ENCODE measurements at regions not wholly inside any gene's neighbourhood (a gene's known extent, or its start where the extent isn't known, plus 50 kb on each side); places are given as distances from the start of the nearest gene placed in this dataset.

DNA sequence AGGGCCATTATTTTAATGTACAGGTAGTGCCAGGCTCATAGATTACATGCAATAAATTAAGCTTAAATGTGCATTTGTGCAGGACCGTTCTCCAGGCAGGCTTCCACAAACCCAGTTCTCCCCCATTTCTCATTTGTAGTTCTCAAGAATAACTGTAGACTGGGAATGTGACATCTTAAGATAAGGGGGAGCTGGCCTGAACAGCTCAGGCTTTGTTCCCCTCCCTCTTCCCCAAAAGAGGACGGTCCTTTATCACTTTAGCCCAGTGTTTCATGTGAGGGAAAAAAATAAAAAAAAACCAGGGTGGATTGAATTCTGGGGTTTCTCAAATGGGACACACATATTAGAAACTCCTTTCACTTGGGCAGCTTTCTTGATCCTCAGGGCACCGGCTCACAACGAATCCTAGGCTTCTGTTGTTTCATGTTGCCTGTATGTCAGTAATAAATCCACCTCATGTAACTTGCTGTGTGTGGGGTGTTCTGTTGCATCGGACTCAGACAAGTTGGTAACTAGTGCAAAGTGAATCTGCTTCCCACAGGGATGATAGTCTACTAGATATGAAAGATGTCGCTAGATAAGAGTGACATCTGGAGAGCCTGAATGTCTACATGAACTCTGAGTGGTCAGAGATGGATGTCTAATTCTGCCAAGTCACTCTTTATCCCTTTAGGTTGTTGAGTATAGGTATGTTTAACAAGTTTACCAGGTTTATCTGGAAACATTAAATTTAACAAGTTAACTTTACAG, 2030.6 kb upstream of the NUDT12 start:
- Histone ChIP-seq H3K9ac (ENCODE audit: low read length in 3 of 3) (no peak overlapping the region), H3K27me3 (ENCODE audit: control insufficient read depth, insufficient read depth, low read length) (no peaks in the 10 kb centered on the region), H3K27ac (ENCODE audit: low read depth in 2 of 2, low read length in 2 of 2) (no peak overlapping the region), H3K36me3 (ENCODE audit: control insufficient read depth in 2 of 3, insufficient read depth in 3 of 3, low read length in 3 of 3) (no peaks in the 10 kb centered on the region), H3K9me3 (ENCODE audit: control insufficient read depth in 2 of 3, insufficient read depth in 1 of 3, low read length in 3 of 3) (no peaks in the 10 kb centered on the region), H3K4me1 (ENCODE audit: control insufficient read depth in 2 of 3, insufficient read depth in 2 of 3, low read depth in 1 of 3, low read length in 3 of 3) (no peaks in the 10 kb centered on the region), H3K4me3 (ENCODE audit: low read length in 3 of 3) (no peak overlapping the region)
- intact Hi-C loops (cut with DNase I), result no loop called here
- TF ChIP-seq, protein P1, sequence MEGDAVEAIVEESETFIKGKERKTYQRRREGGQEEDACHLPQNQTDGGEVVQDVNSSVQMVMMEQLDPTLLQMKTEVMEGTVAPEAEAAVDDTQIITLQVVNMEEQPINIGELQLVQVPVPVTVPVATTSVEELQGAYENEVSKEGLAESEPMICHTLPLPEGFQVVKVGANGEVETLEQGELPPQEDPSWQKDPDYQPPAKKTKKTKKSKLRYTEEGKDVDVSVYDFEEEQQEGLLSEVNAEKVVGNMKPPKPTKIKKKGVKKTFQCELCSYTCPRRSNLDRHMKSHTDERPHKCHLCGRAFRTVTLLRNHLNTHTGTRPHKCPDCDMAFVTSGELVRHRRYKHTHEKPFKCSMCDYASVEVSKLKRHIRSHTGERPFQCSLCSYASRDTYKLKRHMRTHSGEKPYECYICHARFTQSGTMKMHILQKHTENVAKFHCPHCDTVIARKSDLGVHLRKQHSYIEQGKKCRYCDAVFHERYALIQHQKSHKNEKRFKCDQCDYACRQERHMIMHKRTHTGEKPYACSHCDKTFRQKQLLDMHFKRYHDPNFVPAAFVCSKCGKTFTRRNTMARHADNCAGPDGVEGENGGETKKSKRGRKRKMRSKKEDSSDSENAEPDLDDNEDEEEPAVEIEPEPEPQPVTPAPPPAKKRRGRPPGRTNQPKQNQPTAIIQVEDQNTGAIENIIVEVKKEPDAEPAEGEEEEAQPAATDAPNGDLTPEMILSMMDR (IDR thresholded peaks at IDR 0.05; ENCODE audit: borderline replicate concordance, extremely low read depth, insufficient read depth), result no peak
- DNase-seq (no peak), FAIRE-seq (no peak)

DNA sequence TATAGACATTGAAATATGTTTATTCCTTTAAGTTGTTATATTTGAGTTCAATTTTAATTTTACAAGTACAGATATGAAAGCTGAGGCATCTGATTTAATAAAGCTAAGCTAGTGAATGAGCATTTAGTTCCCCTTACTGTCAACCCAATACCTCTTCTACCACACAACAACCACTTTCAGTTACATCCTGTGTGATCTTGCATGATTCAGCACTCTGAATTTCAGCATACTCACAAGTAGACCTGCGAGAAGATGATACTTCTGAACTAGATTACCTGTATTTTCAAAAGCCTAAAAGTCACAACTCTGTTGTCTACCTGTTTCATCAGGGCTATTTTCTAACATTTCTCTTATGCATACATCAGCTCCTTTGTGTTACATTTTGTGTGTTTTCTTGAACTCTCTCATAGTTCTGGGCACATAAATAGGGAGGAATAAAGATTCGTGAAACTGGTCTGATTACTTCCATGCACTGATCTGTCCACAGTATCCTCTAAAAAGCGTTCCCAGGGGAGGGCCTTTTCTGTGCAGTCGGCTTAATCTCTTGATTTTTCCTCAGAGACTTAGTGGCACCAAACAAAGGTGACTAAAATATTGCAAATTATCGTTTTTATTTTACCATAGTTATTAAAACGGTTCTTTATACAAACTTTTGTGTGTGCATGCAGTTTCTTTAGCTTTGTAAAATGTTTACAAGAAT, 2025.5 kb upstream of the NUDT12 start:
- Histone ChIP-seq H3K36me3 (ENCODE audit: control insufficient read depth in 2 of 3, insufficient read depth in 3 of 3, low read length in 3 of 3) (no peaks in the 10 kb centered on the region), H3K9me3 (ENCODE audit: control insufficient read depth in 2 of 3, insufficient read depth in 1 of 3, low read length in 3 of 3) (peaks cover 0 to 4% (median 0%) of the 10 kb centered on the region in 3 donors), H3K9ac (ENCODE audit: low read length in 3 of 3) (no peak overlapping the region), H3K27me3 (ENCODE audit: control insufficient read depth, insufficient read depth, low read length) (no peaks in the 10 kb centered on the region), H3K4me1 (ENCODE audit: control insufficient read depth in 2 of 3, insufficient read depth in 2 of 3, low read depth in 1 of 3, low read length in 3 of 3) (no peaks in the 10 kb centered on the region), H3K4me3 (ENCODE audit: low read length in 3 of 3) (no peak overlapping the region), H3K27ac (ENCODE audit: low read depth in 2 of 2, low read length in 2 of 2) (no peak overlapping the region)
- no peak for DNase-seq
- intact Hi-C loops (cut with DNase I), result no loop called here
- TF ChIP-seq, protein P1 (IDR thresholded peaks at IDR 0.05; ENCODE audit: borderline replicate concordance, extremely low read depth, insufficient read depth), result no peak
- no peak for FAIRE-seq

DNA sequence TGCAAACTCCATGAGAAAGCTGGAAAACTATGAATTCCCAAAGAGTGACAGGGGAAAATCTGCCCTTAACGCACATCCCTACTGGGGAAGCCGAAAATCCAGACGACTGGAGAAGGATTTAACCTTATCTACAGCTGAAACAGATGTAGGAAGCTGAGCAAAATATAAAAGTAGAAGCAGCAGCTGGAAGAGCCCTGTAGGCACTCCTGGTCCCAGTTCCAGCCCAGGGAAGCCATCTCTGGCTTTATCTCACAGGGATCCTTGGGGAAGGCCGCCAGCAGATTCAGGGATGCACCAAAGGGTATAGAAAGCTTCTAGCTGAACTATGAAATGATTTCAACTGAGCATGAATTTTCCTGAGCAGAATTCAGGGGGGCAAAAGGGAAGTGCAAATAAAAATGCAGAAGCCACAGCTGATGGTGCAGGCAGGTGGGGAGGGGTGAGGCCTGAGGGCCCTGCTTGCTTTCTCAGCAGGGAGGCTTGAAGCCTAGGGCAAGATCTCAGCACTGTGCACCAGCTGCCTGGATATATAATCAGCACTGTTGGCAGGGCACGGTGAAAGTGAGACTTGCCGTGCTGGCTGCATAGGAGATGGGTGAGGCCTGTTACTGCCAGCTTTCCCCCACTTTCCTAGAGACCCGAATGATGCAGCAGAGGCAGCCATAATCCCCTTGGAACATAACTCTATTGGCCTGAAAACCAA, 2019.5 kb upstream of the NUDT12 start:
- DNase-seq (no peak), FAIRE-seq (no peak)
- Histone ChIP-seq H3K36me3 (ENCODE audit: control insufficient read depth in 2 of 3, insufficient read depth in 3 of 3, low read length in 3 of 3) (no peaks in the 10 kb centered on the region), H3K4me3 (ENCODE audit: low read length in 3 of 3) (no peak overlapping the region), H3K27me3 (ENCODE audit: control insufficient read depth, insufficient read depth, low read length) (no peaks in the 10 kb centered on the region), H3K27ac (ENCODE audit: low read depth in 2 of 2, low read length in 2 of 2) (no peak overlapping the region), H3K9ac (ENCODE audit: low read length in 3 of 3) (no peak overlapping the region), H3K9me3 (ENCODE audit: control insufficient read depth in 2 of 3, insufficient read depth in 1 of 3, low read length in 3 of 3) (peaks cover 0 to 4% (median 0%) of the 10 kb centered on the region in 3 donors), H3K4me1 (ENCODE audit: control insufficient read depth in 2 of 3, insufficient read depth in 2 of 3, low read depth in 1 of 3, low read length in 3 of 3) (no peaks in the 10 kb centered on the region)
- intact Hi-C loops (cut with DNase I), result no loop called here
- TF ChIP-seq, protein P1 (IDR thresholded peaks at IDR 0.05; ENCODE audit: borderline replicate concordance, extremely low read depth, insufficient read depth), result no peak
